ENCODE measurements at regions not wholly inside any gene's neighbourhood (a gene's known extent, or its start where the extent isn't known, plus 50 kb on each side); places are given as distances from the start of the nearest gene placed in this dataset.
A peak's percentile ranks its signal among the peaks of the same experiment; 100 is the strongest.

GRCh38 chr13:97567510-97568243 lies 133.7 kb downstream of the RAP2A start:
- DNase-seq (ENCODE audit: low read depth): peak; percentile 92
- H3K4me3 ChIP-seq (ENCODE audit: low read length): no peak overlapping the region
- no peak for TF ChIP-seq CTCF (IDR thresholded peaks at IDR 0.05; ENCODE audit: insufficient read depth, low read depth, low read length, missing control alignments)

GRCh38 chr13:97568850-97569249 lies 134.9 kb downstream of the RAP2A start:
- no peak for TF ChIP-seq CTCF (IDR thresholded peaks at IDR 0.05; ENCODE audit: insufficient read depth, low read depth, low read length, missing control alignments)
- DNase-seq (ENCODE audit: low read depth): peak; percentile 45
- H3K4me3 ChIP-seq (ENCODE audit: low read length): no peak overlapping the region

- H3K4me3 ChIP-seq (ENCODE audit: low read length): no peak overlapping the region
- no peak for TF ChIP-seq CTCF (IDR thresholded peaks at IDR 0.05; ENCODE audit: insufficient read depth, low read depth, low read length, missing control alignments)
- no peak for DNase-seq (ENCODE audit: low read depth)
These were observed 135.9 kb downstream of the RAP2A start for GRCh38 chr13:97569841-97570240.

GRCh38 chr13:97570442-97570841 lies 136.5 kb downstream of the RAP2A start:
- DNase-seq (ENCODE audit: low read depth): no peak
- no peak overlapping the region for H3K4me3 ChIP-seq (ENCODE audit: low read length)
- no peak for TF ChIP-seq CTCF (IDR thresholded peaks at IDR 0.05; ENCODE audit: insufficient read depth, low read depth, low read length, missing control alignments)

- H3K4me3 ChIP-seq (ENCODE audit: low read length): no peak overlapping the region
- DNase-seq (ENCODE audit: low read depth): no peak
These were observed 139.0 kb downstream of the RAP2A start for GRCh38 chr13:97573011-97573410.

GRCh38 chr13:97574926-97575325 lies 141.0 kb downstream of the RAP2A start:
- peak; percentile 62 for DNase-seq (ENCODE audit: low read depth)
- no peak overlapping the region for H3K4me3 ChIP-seq (ENCODE audit: low read length)
- peak; percentile 78 for TF ChIP-seq CTCF (IDR thresholded peaks at IDR 0.05; ENCODE audit: insufficient read depth, low read depth, low read length, missing control alignments)

More at GRCh38 chr13:97573011-97573410, 139.0 kb downstream of the RAP2A start:
- TF ChIP-seq CTCF (IDR thresholded peaks at IDR 0.05; ENCODE audit: insufficient read depth, low read depth, low read length, missing control alignments): no peak

- no peak for TF ChIP-seq CTCF (IDR thresholded peaks at IDR 0.05; ENCODE audit: insufficient read depth, low read depth, low read length, missing control alignments)
- H3K4me3 ChIP-seq (ENCODE audit: low read length): no peak overlapping the region
- DNase-seq (ENCODE audit: low read depth): no peak
These were observed 143.1 kb downstream of the RAP2A start for GRCh38 chr13:97577026-97577425.

Measured in epithelial cell of esophagus (primary cell).